ENCODE measurements at regions not wholly inside any gene's neighbourhood (a gene's known extent, or its start where the extent isn't known, plus 50 kb on each side); places are given as distances from the start of the nearest gene placed in this dataset.

DNA sequence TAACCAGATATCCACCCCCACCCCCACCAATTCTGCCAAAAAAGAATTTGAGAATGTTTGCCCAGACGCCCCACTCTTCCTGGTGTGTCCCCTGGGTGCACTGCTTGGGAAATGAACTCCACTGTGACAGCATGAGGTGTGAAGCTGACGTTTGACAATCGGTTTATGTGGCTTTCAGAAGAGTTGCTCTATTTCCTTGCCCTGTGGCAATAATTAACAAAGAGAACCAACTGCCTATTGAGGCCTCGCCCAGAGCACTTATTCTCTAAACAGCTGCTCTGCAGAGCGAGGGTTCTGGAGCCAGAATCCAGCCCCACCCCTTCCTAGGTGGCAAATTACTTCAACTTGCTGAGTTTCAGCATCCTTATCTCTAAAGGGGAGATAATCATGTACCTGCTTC is 115.8 kb upstream of the SIX3 start:
- peaks cover 0 to 6% (median 0%) of the 10 kb centered on the region in 4 donors for H3K27me3 ChIP-seq

DNA sequence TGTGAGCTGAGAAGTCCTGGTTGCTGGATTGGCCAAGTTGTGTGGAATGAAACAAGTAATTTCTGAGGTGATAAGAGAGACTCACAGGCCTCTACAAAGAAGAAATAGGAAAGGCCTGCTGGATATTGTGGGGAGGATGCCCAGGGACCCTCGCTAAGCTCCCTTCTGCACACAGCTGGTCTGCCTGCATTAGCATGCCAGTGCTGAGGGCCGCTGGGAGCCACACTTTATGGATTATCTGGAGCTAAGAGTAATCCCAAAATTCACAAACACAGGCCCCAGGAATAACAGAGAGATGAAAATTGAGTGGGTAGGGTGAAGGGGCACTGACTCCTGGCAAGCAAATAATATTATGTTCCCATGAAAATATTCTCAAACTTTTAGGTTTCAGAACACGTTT is 114.9 kb upstream of the SIX3 start:
- Histone ChIP-seq H3K27me3 (peaks cover 0 to 6% (median 0%) of the 10 kb centered on the region in 4 donors), H3K4me1 (no peaks in the 10 kb centered on the region), H3K9me3 (no peaks in the 10 kb centered on the region), H3K4me3 (no peak overlapping the region), H3K27ac (replicated peaks in 1 of 4) (no peak overlapping the region), H3K36me3 (no peaks in the 10 kb centered on the region)
- no peak for DNase-seq (ENCODE audit: extremely low spot score)
- no peak for TF ChIP-seq CTCF (IDR thresholded peaks at IDR 0.05)
- TF ChIP-seq EP300 (IDR thresholded peaks at IDR 0.05) = no peak
- no peak for TF ChIP-seq POLR2AphosphoS5 (IDR thresholded peaks at IDR 0.05)
- no peak for TF ChIP-seq POLR2A (IDR thresholded peaks at IDR 0.05; ENCODE audit: low read depth)
- intact Hi-C loops (cut with DNase I) = no loop called here
- WGBS = 80% methylated on average over 3 of the region's 3 CpGs

More for the DNA sequence above, 115.8 kb upstream of the SIX3 start:
- no peak overlapping the region for H3K4me3 ChIP-seq
- WGBS = 62% methylated on average over 5 of the region's 5 CpGs
- intact Hi-C loops (cut with DNase I) = no loop called here
- TF ChIP-seq EP300 (IDR thresholded peaks at IDR 0.05) = no peak
- TF ChIP-seq POLR2A (IDR thresholded peaks at IDR 0.05; ENCODE audit: low read depth) = no peak
- TF ChIP-seq CTCF (IDR thresholded peaks at IDR 0.05) = no peak
- no peak for TF ChIP-seq POLR2AphosphoS5 (IDR thresholded peaks at IDR 0.05)
- H3K4me1 ChIP-seq = no peaks in the 10 kb centered on the region
- no peak overlapping the region for H3K27ac ChIP-seq (replicated peaks in 1 of 4)
- H3K36me3 ChIP-seq = no peaks in the 10 kb centered on the region
- no peak for DNase-seq (ENCODE audit: extremely low spot score)
- no peaks in the 10 kb centered on the region for H3K9me3 ChIP-seq

DNA sequence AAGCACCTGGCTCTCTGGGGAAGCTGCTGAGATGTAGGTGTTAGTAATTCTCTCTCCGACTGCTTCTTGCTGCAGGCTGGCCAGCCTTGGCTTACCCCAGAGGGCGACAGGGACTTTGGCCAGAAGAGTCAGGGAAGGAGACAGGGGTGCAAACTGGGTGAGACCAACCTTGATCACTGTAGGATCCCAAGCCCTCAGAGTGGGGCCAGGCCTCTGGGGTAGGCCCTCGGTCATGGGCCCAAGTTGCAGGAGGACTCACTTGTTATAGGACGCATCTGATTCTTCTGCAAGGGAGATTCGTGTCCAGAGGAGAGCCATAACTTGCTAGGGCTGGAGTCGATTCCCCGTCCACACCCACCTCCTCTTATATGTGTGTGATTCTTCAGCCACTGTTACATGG is 111.7 kb upstream of the SIX3 start:
- TF ChIP-seq CTCF (IDR thresholded peaks at IDR 0.05) = no peak
- TF ChIP-seq POLR2A (IDR thresholded peaks at IDR 0.05; ENCODE audit: low read depth) = no peak
- TF ChIP-seq POLR2AphosphoS5 (IDR thresholded peaks at IDR 0.05) = no peak
- no peak for TF ChIP-seq EP300 (IDR thresholded peaks at IDR 0.05)
- DNase-seq (ENCODE audit: extremely low spot score) = no peak
- Histone ChIP-seq H3K36me3 (no peaks in the 10 kb centered on the region), H3K4me3 (no peak overlapping the region), H3K27ac (replicated peaks in 1 of 4) (no peak overlapping the region), H3K9me3 (peaks cover 0 to 10% (median 3%) of the 10 kb centered on the region in 4 donors), H3K4me1 (no peaks in the 10 kb centered on the region), H3K27me3 (peaks cover 0 to 3% (median 0%) of the 10 kb centered on the region in 4 donors)
- WGBS = 95% methylated on average over 7 of the region's 7 CpGs
- intact Hi-C loops (cut with DNase I) = no loop called here

- Histone ChIP-seq H3K4me3 (no peak overlapping the region), H3K9me3 (peaks cover 0 to 13% (median 6%) of the 10 kb centered on the region in 4 donors), H3K4me1 (no peaks in the 10 kb centered on the region), H3K27ac (replicated peaks in 1 of 4) (no peak overlapping the region), H3K27me3 (no peaks in the 10 kb centered on the region), H3K36me3 (no peaks in the 10 kb centered on the region)
- 72% methylated on average over 6 of the region's 6 CpGs for WGBS
- TF ChIP-seq CTCF (IDR thresholded peaks at IDR 0.05) (no peak), POLR2AphosphoS5 (IDR thresholded peaks at IDR 0.05) (no peak), POLR2A (IDR thresholded peaks at IDR 0.05; ENCODE audit: low read depth) (no peak), EP300 (IDR thresholded peaks at IDR 0.05) (no peak)
- intact Hi-C loops (cut with DNase I) = no loop called here
- no peak for DNase-seq (ENCODE audit: extremely low spot score)
Observed at GRCh38 chr2:44833171-44834069, 108.1 kb upstream of the SIX3 start.

Data from esophagus muscularis mucosa (tissue), 4 donors.